ENCODE measurements at regions not wholly inside any gene's neighbourhood (a gene's known extent, or its start where the extent isn't known, plus 50 kb on each side); places are given as distances from the start of the nearest gene placed in this dataset.

GRCh38 chr4:186946682-186947294 lies 223.1 kb upstream of the FAT1 start:
- no peak overlapping the region for H3K4me3 ChIP-seq (ENCODE audit: low read length)
- no peaks in the 10 kb centered on the region for H3K27me3 ChIP-seq (ENCODE audit: control insufficient read depth, insufficient read depth, low read length)
- no peak overlapping the region for H3K9ac ChIP-seq (ENCODE audit: low read length)
- H3K4me1 ChIP-seq (ENCODE audit: control insufficient read depth, insufficient read depth, low read length) = peaks cover 7% of the 10 kb centered on the region
- H3K36me3 ChIP-seq (ENCODE audit: control insufficient read depth, insufficient read depth, low read length) = no peaks in the 10 kb centered on the region
- H3K9me3 ChIP-seq (ENCODE audit: control insufficient read depth, low read length) = no peaks in the 10 kb centered on the region

- Histone ChIP-seq H3K4me3 (ENCODE audit: low read length) (no peak overlapping the region), H3K36me3 (ENCODE audit: control insufficient read depth, insufficient read depth, low read length) (no peaks in the 10 kb centered on the region), H3K27me3 (ENCODE audit: control insufficient read depth, insufficient read depth, low read length) (no peaks in the 10 kb centered on the region), H3K4me1 (ENCODE audit: control insufficient read depth, insufficient read depth, low read length) (peaks cover 7% of the 10 kb centered on the region), H3K9me3 (ENCODE audit: control insufficient read depth, low read length) (no peaks in the 10 kb centered on the region), H3K9ac (ENCODE audit: low read length) (no peak overlapping the region)
These were observed 224.9 kb upstream of the FAT1 start for GRCh38 chr4:186948361-186949242.

GRCh38 chr4:186949847-186950246 lies 226.2 kb upstream of the FAT1 start:
- Histone ChIP-seq H3K27me3 (ENCODE audit: control insufficient read depth, insufficient read depth, low read length) (no peaks in the 10 kb centered on the region), H3K9me3 (ENCODE audit: control insufficient read depth, low read length) (no peaks in the 10 kb centered on the region), H3K9ac (ENCODE audit: low read length) (no peak overlapping the region), H3K4me1 (ENCODE audit: control insufficient read depth, insufficient read depth, low read length) (peaks cover 7% of the 10 kb centered on the region), H3K4me3 (ENCODE audit: low read length) (no peak overlapping the region), H3K36me3 (ENCODE audit: control insufficient read depth, insufficient read depth, low read length) (no peaks in the 10 kb centered on the region)

GRCh38 chr4:186952709-186953108 lies 229.1 kb upstream of the FAT1 start:
- Histone ChIP-seq H3K4me3 (ENCODE audit: low read length) (no peak overlapping the region), H3K4me1 (ENCODE audit: control insufficient read depth, insufficient read depth, low read length) (no peaks in the 10 kb centered on the region), H3K9me3 (ENCODE audit: control insufficient read depth, low read length) (no peaks in the 10 kb centered on the region), H3K27me3 (ENCODE audit: control insufficient read depth, insufficient read depth, low read length) (no peaks in the 10 kb centered on the region), H3K36me3 (ENCODE audit: control insufficient read depth, insufficient read depth, low read length) (no peaks in the 10 kb centered on the region), H3K9ac (ENCODE audit: low read length) (no peak overlapping the region)

GRCh38 chr4:186953599-186954260 lies 230.1 kb upstream of the FAT1 start:
- Histone ChIP-seq H3K27me3 (ENCODE audit: control insufficient read depth, insufficient read depth, low read length) (no peaks in the 10 kb centered on the region), H3K9me3 (ENCODE audit: control insufficient read depth, low read length) (no peaks in the 10 kb centered on the region), H3K4me1 (ENCODE audit: control insufficient read depth, insufficient read depth, low read length) (no peaks in the 10 kb centered on the region), H3K36me3 (ENCODE audit: control insufficient read depth, insufficient read depth, low read length) (no peaks in the 10 kb centered on the region), H3K4me3 (ENCODE audit: low read length) (no peak overlapping the region), H3K9ac (ENCODE audit: low read length) (no peak overlapping the region)

GRCh38 chr4:186954509-186954908 lies 230.9 kb upstream of the FAT1 start:
- no peaks in the 10 kb centered on the region for H3K27me3 ChIP-seq (ENCODE audit: control insufficient read depth, insufficient read depth, low read length)
- no peaks in the 10 kb centered on the region for H3K9me3 ChIP-seq (ENCODE audit: control insufficient read depth, low read length)
- no peaks in the 10 kb centered on the region for H3K4me1 ChIP-seq (ENCODE audit: control insufficient read depth, insufficient read depth, low read length)
- H3K4me3 ChIP-seq (ENCODE audit: low read length) = no peak overlapping the region
- H3K36me3 ChIP-seq (ENCODE audit: control insufficient read depth, insufficient read depth, low read length) = no peaks in the 10 kb centered on the region
- no peak overlapping the region for H3K9ac ChIP-seq (ENCODE audit: low read length)

GRCh38 chr4:186954956-186955355 lies 231.3 kb upstream of the FAT1 start:
- Histone ChIP-seq H3K9me3 (ENCODE audit: control insufficient read depth, low read length) (no peaks in the 10 kb centered on the region), H3K4me1 (ENCODE audit: control insufficient read depth, insufficient read depth, low read length) (no peaks in the 10 kb centered on the region), H3K4me3 (ENCODE audit: low read length) (no peak overlapping the region), H3K9ac (ENCODE audit: low read length) (no peak overlapping the region), H3K27me3 (ENCODE audit: control insufficient read depth, insufficient read depth, low read length) (no peaks in the 10 kb centered on the region), H3K36me3 (ENCODE audit: control insufficient read depth, insufficient read depth, low read length) (no peaks in the 10 kb centered on the region)

- Histone ChIP-seq H3K27me3 (ENCODE audit: control insufficient read depth, insufficient read depth, low read length) (no peaks in the 10 kb centered on the region), H3K9me3 (ENCODE audit: control insufficient read depth, low read length) (no peaks in the 10 kb centered on the region), H3K9ac (ENCODE audit: low read length) (no peak overlapping the region)
These were observed 234.4 kb upstream of the FAT1 start for GRCh38 chr4:186957952-186958555.

GRCh38 chr4:186958726-186959350 lies 235.2 kb upstream of the FAT1 start:
- no peaks in the 10 kb centered on the region for H3K9me3 ChIP-seq (ENCODE audit: control insufficient read depth, low read length)
- H3K4me3 ChIP-seq (ENCODE audit: low read length) = no peak overlapping the region
- no peaks in the 10 kb centered on the region for H3K4me1 ChIP-seq (ENCODE audit: control insufficient read depth, insufficient read depth, low read length)
- no peaks in the 10 kb centered on the region for H3K27me3 ChIP-seq (ENCODE audit: control insufficient read depth, insufficient read depth, low read length)
- no peak overlapping the region for H3K9ac ChIP-seq (ENCODE audit: low read length)
- H3K36me3 ChIP-seq (ENCODE audit: control insufficient read depth, insufficient read depth, low read length) = no peaks in the 10 kb centered on the region

More at GRCh38 chr4:186957952-186958555, 234.4 kb upstream of the FAT1 start:
- Histone ChIP-seq H3K36me3 (ENCODE audit: control insufficient read depth, insufficient read depth, low read length) (no peaks in the 10 kb centered on the region), H3K4me3 (ENCODE audit: low read length) (no peak overlapping the region), H3K4me1 (ENCODE audit: control insufficient read depth, insufficient read depth, low read length) (no peaks in the 10 kb centered on the region)

GRCh38 chr4:186979961-186980745 lies 256.5 kb upstream of the FAT1 start:
- Histone ChIP-seq H3K36me3 (ENCODE audit: control insufficient read depth, insufficient read depth, low read length) (no peaks in the 10 kb centered on the region), H3K4me3 (ENCODE audit: low read length) (no peak overlapping the region), H3K9ac (ENCODE audit: low read length) (no peak overlapping the region)

GRCh38 chr4:186981161-186981560 lies 257.5 kb upstream of the FAT1 start:
- H3K27me3 ChIP-seq (ENCODE audit: control insufficient read depth, insufficient read depth, low read length) = no peaks in the 10 kb centered on the region
- H3K4me1 ChIP-seq (ENCODE audit: control insufficient read depth, insufficient read depth, low read length) = no peaks in the 10 kb centered on the region
- no peak overlapping the region for H3K9ac ChIP-seq (ENCODE audit: low read length)
- H3K4me3 ChIP-seq (ENCODE audit: low read length) = no peak overlapping the region
- no peaks in the 10 kb centered on the region for H3K9me3 ChIP-seq (ENCODE audit: control insufficient read depth, low read length)
- no peaks in the 10 kb centered on the region for H3K36me3 ChIP-seq (ENCODE audit: control insufficient read depth, insufficient read depth, low read length)

More at GRCh38 chr4:186979961-186980745, 256.5 kb upstream of the FAT1 start:
- Histone ChIP-seq H3K27me3 (ENCODE audit: control insufficient read depth, insufficient read depth, low read length) (no peaks in the 10 kb centered on the region), H3K9me3 (ENCODE audit: control insufficient read depth, low read length) (no peaks in the 10 kb centered on the region), H3K4me1 (ENCODE audit: control insufficient read depth, insufficient read depth, low read length) (no peaks in the 10 kb centered on the region)
